CD14-positive monocyte (primary cell): ENCODE measurements at regions not wholly inside any gene's neighbourhood (a gene's known extent, or its start where the extent isn't known, plus 50 kb on each side); places are given as distances from the start of the nearest gene placed in this dataset.

Experiments used
- DNase-seq, 3 donors: peaks; one replicate each; pipeline ENCODE4 v3.0.0-alpha.2; 2011 to 2022
- H2AFZ ChIP-seq: 2 replicates; pipeline ENCODE4 v1.6.0; 2012; ENCODE audit warnings: mild to moderate bottlenecking, low read depth, low read length, inconsistent platforms; ENCODE audit not compliant: insufficient read depth, poor library complexity, severe bottlenecking
- H3K27ac ChIP-seq, 2 donors: 1 replicate in 1 of 2; 2 replicates in 1 of 2; pipeline ENCODE4 v1.5.1; 2012 to 2013; ENCODE audit warnings: low read length in 2 of 2, control low read depth in 1 of 2, inconsistent platforms in 1 of 2, low read depth in 1 of 2, mild to moderate bottlenecking in 1 of 2
- H3K27me3 ChIP-seq, 2 donors: one replicate each; pipeline versions ENCODE4 v1.6.0 to v1.6.1; 2011 to 2013; ENCODE audit warnings: low read length in 2 of 2; ENCODE audit not compliant: control insufficient read depth in 2 of 2, insufficient read depth in 2 of 2
- H3K36me3 ChIP-seq, 2 donors: replicated peaks in 1 of 2; 1 replicate in 1 of 2; 2 replicates in 1 of 2; pipeline versions ENCODE4 v1.5.1 to v1.6.1; 2012 to 2013; ENCODE audit warnings: low read length in 2 of 2, control low read depth in 1 of 2, inconsistent platforms in 1 of 2, mild to moderate bottlenecking in 1 of 2; ENCODE audit not compliant: insufficient read depth in 2 of 2, control insufficient read depth in 1 of 2
- H3K4me1 ChIP-seq, 2 donors: 1 replicate in 1 of 2; 2 replicates in 1 of 2; pipeline versions ENCODE4 v1.5.1 to v1.6.1; 2012 to 2013; ENCODE audit warnings: low read length in 2 of 2, control low read depth in 1 of 2, inconsistent platforms in 1 of 2, mild to moderate bottlenecking in 1 of 2, moderate library complexity in 1 of 2; ENCODE audit not compliant: insufficient read depth in 2 of 2, control insufficient read depth in 1 of 2
- H3K4me2 ChIP-seq: replicated peaks from 2 replicates; pipeline ENCODE3; 2012; ENCODE audit warnings: low read length, moderate library complexity, mild to moderate bottlenecking; ENCODE audit not compliant: poor library complexity, severe bottlenecking; ENCODE audit errors: extremely low read depth
- H3K4me3 ChIP-seq, 3 experiments: fragments of 200-600 bp in 1 of 3; sonication (generic) in 1 of 3; replicated peaks in 1 of 3; 1 replicate in 2 of 3; 2 replicates in 1 of 3; pipeline ENCODE4 v1.5.1; 2011 to 2013; ENCODE audit warnings: low read length in 3 of 3, mild to moderate bottlenecking in 3 of 3, control low read depth in 2 of 3, low read depth in 2 of 3, inconsistent platforms in 1 of 3, moderate library complexity in 1 of 3
- H3K79me2 ChIP-seq: 2 replicates; pipeline ENCODE4 v1.6.0; 2012; ENCODE audit warnings: mild to moderate bottlenecking, control low read depth, inconsistent platforms, low read length, moderate library complexity; ENCODE audit not compliant: insufficient read depth
- H3K9ac ChIP-seq: 2 replicates; pipeline ENCODE4 v1.6.0; 2017; ENCODE audit warnings: low read length, mild to moderate bottlenecking; ENCODE audit not compliant: insufficient read depth, poor library complexity, severe bottlenecking
- H3K9me3 ChIP-seq, 2 donors: replicated peaks in 1 of 2; 1 replicate in 1 of 2; 2 replicates in 1 of 2; pipeline versions ENCODE4 v1.5.1 to v1.6.1; 2012 to 2013; ENCODE audit warnings: low read length in 2 of 2, control low read depth in 1 of 2; ENCODE audit not compliant: control insufficient read depth in 1 of 2, insufficient read depth in 1 of 2
- H4K20me1 ChIP-seq: 2 replicates; pipeline ENCODE4 v1.6.0; 2012; ENCODE audit warnings: mild to moderate bottlenecking, low read length, control low read depth, moderate library complexity; ENCODE audit not compliant: insufficient read depth
- H3K27ac Mint-ChIP-seq, 7 donors: one replicate each; pipeline ENCODE4 v1.8.0; 2020; ENCODE audit warnings: mild to moderate bottlenecking in 7 of 7, mixed read lengths in 7 of 7, moderate library complexity in 6 of 7, inconsistent platforms in 2 of 7
- H3K27me3 Mint-ChIP-seq, 3 donors: one replicate each; pipeline ENCODE4 v1.8.0; 2021 to 2022; ENCODE audit warnings: low read depth in 3 of 3, mild to moderate bottlenecking in 3 of 3, mixed read lengths in 3 of 3, moderate library complexity in 3 of 3, inconsistent platforms in 1 of 3
- H3K36me3 Mint-ChIP-seq, 2 donors: one replicate each; pipeline ENCODE4 v1.8.0; 2020; ENCODE audit warnings: mixed read lengths in 2 of 2, inconsistent platforms in 1 of 2, mild to moderate bottlenecking in 1 of 2
- H3K4me1 Mint-ChIP-seq: one replicate; pipeline ENCODE4 v1.8.0; 2020; ENCODE audit warnings: mild to moderate bottlenecking, mixed read lengths
- H3K4me3 Mint-ChIP-seq, 2 donors: one replicate each; pipeline ENCODE4 v1.8.0; 2020; ENCODE audit warnings: mild to moderate bottlenecking in 2 of 2, mixed read lengths in 2 of 2, moderate library complexity in 1 of 2
- H3K9me3 Mint-ChIP-seq, 7 donors: one replicate each; pipeline ENCODE4 v1.8.0; 2020 to 2022; ENCODE audit warnings: mixed read lengths in 7 of 7, mild to moderate bottlenecking in 6 of 7, moderate library complexity in 6 of 7, inconsistent platforms in 2 of 7
- CTCF ChIP-seq: fragments of 200-600 bp; IDR thresholded peaks from one replicate; pipeline ENCODE4 v1.8.0; 2022; ENCODE audit warnings: antibody characterized with exemption, mild to moderate bottlenecking
- WGBS: methylation state at CpG from one replicate; pipeline ENCODE4 v1.1.5; 2013; ENCODE audit warnings: missing lambda C conversion rate; ENCODE audit not compliant: insufficient coverage; 5-methylcytosine and 5-hydroxymethylcytosine counted together
- intact Hi-C, 2 donors: fragments of 100-400 bp; cut with micrococcal nuclease; formaldehyde crosslinking; loops; one replicate each; pipeline versions ENCODE4 v1.15.0 to v1.15.1; 2023

GRCh38 chr7:55273186-55273980 lies 91.8 kb upstream of the LANCL2 start:
- Mint-ChIP-seq H3K27me3 (peaks cover 2 to 7% (median 4%) of the 10 kb centered on the region in 3 donors), H3K27ac (no peak overlapping the region), H3K9me3 (no peaks in the 10 kb centered on the region), H3K4me3 (no peak overlapping the region), H3K36me3 (no peaks in the 10 kb centered on the region), H3K4me1 (no peaks in the 10 kb centered on the region)
- Histone ChIP-seq H3K79me2 (no peaks in the 10 kb centered on the region), H3K27me3 (no peaks in the 10 kb centered on the region), H3K9ac (no peak overlapping the region), H3K36me3 (no peaks in the 10 kb centered on the region), H3K9me3 (no peaks in the 10 kb centered on the region), H3K4me3 (no peak overlapping the region), H2AFZ (no peak overlapping the region), H3K4me2 (no peak overlapping the region), H3K27ac (no peak overlapping the region), H3K4me1 (no peaks in the 10 kb centered on the region), H4K20me1 (no peaks in the 10 kb centered on the region)
- 85% methylated on average over 14 of the region's 14 CpGs for WGBS
- no peak for DNase-seq
- intact Hi-C loops, result no loop called here
- TF ChIP-seq CTCF, result no peak

GRCh38 chr7:55274156-55274555 lies 91.0 kb upstream of the LANCL2 start:
- no peak for TF ChIP-seq CTCF
- H3K27me3 ChIP-seq, result no peaks in the 10 kb centered on the region
- H3K9me3 ChIP-seq, result no peaks in the 10 kb centered on the region
- WGBS, result 71% methylated on average over 6 of the region's 6 CpGs
- no peak overlapping the region for H3K4me2 ChIP-seq
- intact Hi-C loops, result no loop called here
- no peak overlapping the region for H2AFZ ChIP-seq
- no peak for DNase-seq
- no peak overlapping the region for H3K27ac Mint-ChIP-seq
- H3K4me1 ChIP-seq, result no peaks in the 10 kb centered on the region
- peaks cover 0 to 7% (median 5%) of the 10 kb centered on the region in 3 donors for H3K27me3 Mint-ChIP-seq
- no peaks in the 10 kb centered on the region for H3K9me3 Mint-ChIP-seq
- no peak overlapping the region for H3K4me3 Mint-ChIP-seq
- no peaks in the 10 kb centered on the region for H3K36me3 ChIP-seq
- H3K9ac ChIP-seq, result no peak overlapping the region
- no peaks in the 10 kb centered on the region for H3K79me2 ChIP-seq
- H3K27ac ChIP-seq, result no peak overlapping the region
- H3K4me1 Mint-ChIP-seq, result no peaks in the 10 kb centered on the region
- no peaks in the 10 kb centered on the region for H4K20me1 ChIP-seq
- H3K36me3 Mint-ChIP-seq, result no peaks in the 10 kb centered on the region
- H3K4me3 ChIP-seq, result no peak overlapping the region
